Type B pancreatic cell (in vitro differentiated cells): ENCODE measurements at regions not wholly inside any gene's neighbourhood (a gene's known extent, or its start where the extent isn't known, plus 50 kb on each side); places are given as distances from the start of the nearest gene placed in this dataset.

ENCODE experiments used
- DNase-seq: peaks from one replicate; pipeline ENCODE4 v3.0.0; 2021; ENCODE audit warnings: mixed read lengths; ENCODE audit not compliant: unreplicated experiment; ENCODE audit errors: extremely low spot score
- H3K27ac Mint-ChIP-seq: 2 replicates; pipeline ENCODE4 v1.8.0; 2021; ENCODE audit warnings: mild to moderate bottlenecking, mixed read lengths
- H3K27me3 Mint-ChIP-seq: 2 replicates; pipeline ENCODE4 v1.8.0; 2021; ENCODE audit warnings: mixed read lengths
- H3K36me3 Mint-ChIP-seq: 2 replicates; pipeline ENCODE4 v1.8.0; 2021; ENCODE audit warnings: mixed read lengths
- H3K4me1 Mint-ChIP-seq: one replicate; pipeline ENCODE4 v1.8.0; 2021; ENCODE audit warnings: mixed read lengths; ENCODE audit not compliant: unreplicated experiment
- H3K4me3 Mint-ChIP-seq: 2 replicates; pipeline ENCODE4 v1.8.0; 2021; ENCODE audit warnings: mild to moderate bottlenecking, mixed read lengths
- H3K9me3 Mint-ChIP-seq: 2 replicates; pipeline ENCODE4 v1.8.0; 2021; ENCODE audit warnings: mixed read lengths
- TF ChIP-seq, protein P1 (sequence below): fragments of 200-600 bp; sonication (generic); conservative IDR thresholded peaks from 2 replicates; pipeline ENCODE4 v1.5.0; 2021; ENCODE audit warnings: antibody characterized with exemption, mild to moderate bottlenecking

DNA sequence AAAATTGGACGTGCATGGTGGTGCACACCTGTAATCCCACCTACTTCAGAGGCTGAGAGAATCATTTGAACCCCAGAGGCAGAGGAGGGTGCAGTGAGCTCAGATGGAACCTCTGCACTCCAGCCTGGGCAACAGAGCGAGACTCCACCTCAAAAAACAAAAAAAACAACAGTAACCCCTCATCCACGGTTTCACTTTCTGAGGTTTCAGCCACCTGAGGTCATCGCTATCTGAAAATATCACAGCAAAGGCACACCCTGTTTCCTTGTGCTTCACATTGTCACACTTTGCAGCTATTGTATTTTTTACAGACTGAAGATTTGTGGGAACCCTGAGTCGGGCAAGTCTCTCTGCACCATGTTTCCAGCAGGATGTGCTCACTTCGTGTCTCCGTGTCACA is 54.1 kb upstream of the FOXQ1 start:
- TF ChIP-seq, protein P1, sequence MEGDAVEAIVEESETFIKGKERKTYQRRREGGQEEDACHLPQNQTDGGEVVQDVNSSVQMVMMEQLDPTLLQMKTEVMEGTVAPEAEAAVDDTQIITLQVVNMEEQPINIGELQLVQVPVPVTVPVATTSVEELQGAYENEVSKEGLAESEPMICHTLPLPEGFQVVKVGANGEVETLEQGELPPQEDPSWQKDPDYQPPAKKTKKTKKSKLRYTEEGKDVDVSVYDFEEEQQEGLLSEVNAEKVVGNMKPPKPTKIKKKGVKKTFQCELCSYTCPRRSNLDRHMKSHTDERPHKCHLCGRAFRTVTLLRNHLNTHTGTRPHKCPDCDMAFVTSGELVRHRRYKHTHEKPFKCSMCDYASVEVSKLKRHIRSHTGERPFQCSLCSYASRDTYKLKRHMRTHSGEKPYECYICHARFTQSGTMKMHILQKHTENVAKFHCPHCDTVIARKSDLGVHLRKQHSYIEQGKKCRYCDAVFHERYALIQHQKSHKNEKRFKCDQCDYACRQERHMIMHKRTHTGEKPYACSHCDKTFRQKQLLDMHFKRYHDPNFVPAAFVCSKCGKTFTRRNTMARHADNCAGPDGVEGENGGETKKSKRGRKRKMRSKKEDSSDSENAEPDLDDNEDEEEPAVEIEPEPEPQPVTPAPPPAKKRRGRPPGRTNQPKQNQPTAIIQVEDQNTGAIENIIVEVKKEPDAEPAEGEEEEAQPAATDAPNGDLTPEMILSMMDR = no peak
- H3K27ac Mint-ChIP-seq = no peak overlapping the region
- H3K4me1 Mint-ChIP-seq = no peaks in the 10 kb centered on the region
- no peaks in the 10 kb centered on the region for H3K9me3 Mint-ChIP-seq
- peaks cover 14% of the 10 kb centered on the region for H3K27me3 Mint-ChIP-seq
- DNase-seq = no peak
- H3K4me3 Mint-ChIP-seq = no peak overlapping the region
- H3K36me3 Mint-ChIP-seq = no peaks in the 10 kb centered on the region

DNA sequence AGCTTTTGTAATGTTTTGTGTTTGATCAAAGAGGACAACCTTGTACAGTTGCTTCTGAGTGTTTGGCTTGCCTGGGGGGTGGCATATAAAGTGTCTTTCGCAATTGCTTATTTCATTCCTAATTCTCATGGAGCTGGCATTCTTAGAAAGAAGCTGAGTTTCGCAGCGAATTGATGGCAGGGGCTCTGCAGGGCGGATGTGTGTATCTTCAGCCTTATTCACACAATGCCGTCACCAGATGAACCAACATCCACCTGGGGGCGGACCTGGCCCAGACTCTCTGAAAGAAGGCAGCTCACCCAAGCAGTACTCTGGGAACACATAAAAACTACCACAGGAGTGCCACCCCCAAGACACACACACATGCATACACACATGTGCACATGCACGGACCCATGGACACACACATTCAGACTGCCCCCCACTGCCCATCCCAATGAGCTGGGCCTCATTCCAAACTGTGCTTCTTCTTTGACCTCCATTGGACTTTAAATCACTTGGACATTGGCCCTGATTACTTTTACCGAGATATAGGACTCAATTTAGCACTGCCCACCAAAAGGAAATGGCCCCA is 55.4 kb upstream of the FOXQ1 start:
- TF ChIP-seq, protein P1 = no peak
- Mint-ChIP-seq H3K9me3 (no peaks in the 10 kb centered on the region), H3K27ac (no peak overlapping the region), H3K27me3 (peaks cover 17% of the 10 kb centered on the region), H3K4me1 (no peaks in the 10 kb centered on the region), H3K36me3 (no peaks in the 10 kb centered on the region), H3K4me3 (no peak overlapping the region)
- no peak for DNase-seq

DNA sequence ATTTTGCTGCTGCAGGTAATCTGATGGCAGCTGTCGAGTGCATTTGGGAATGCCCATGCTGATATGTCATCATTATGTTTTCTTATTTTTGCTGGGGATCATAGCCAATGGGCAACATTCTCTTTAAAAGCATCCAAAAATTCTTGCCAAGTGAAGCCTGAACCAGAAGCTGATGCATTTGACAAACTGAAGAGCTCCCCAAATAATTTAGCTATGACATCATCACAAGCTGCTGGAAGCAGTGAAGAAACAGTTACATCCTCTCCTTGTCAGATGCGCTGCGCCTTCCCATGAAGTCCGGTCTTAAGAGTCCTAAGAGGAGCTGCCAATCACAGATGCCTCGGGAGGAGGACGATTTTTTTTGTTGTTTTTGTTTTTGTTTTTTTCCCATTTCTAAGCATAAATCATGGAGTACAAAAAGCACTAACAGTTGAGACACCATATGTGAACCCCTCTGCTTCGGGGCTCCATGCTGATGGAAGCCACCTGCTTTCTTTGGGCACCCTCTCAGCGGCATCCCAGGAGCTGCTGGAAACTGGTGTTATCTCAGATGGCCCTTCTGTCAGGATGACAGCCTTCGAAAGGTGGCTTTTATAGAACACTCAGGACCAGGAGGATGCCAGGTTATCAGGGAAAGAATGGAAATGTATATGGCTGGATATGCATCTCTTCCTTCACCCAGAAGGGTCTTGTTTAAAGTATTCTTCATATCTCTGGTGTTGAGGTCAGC is 56.1 kb upstream of the FOXQ1 start:
- TF ChIP-seq, protein P1 = no peak
- Mint-ChIP-seq H3K4me1 (no peaks in the 10 kb centered on the region), H3K4me3 (no peak overlapping the region), H3K9me3 (no peaks in the 10 kb centered on the region), H3K36me3 (no peaks in the 10 kb centered on the region), H3K27ac (no peak overlapping the region), H3K27me3 (peaks cover 18% of the 10 kb centered on the region)
- DNase-seq = no peak

DNA sequence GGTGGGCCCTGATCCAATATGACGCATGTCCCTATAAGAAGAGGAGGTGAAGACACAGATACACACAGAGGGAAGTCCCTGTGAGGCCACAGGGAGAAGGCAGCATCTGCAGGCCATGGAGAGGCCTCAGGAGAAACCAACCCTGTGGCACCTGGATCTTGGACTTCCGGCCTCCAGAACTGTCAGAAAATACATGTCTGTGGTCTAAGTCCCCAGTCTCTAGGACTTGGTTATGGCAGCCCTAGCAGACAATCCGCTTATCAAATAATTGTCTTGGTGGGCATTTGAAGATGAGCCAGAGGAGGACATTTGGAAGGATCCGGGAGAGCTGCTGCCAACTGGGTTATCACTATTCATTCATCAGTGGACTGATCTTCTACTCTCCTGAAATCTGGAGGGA is 57.6 kb upstream of the FOXQ1 start:
- H3K4me3 Mint-ChIP-seq = no peak overlapping the region
- DNase-seq = no peak
- no peaks in the 10 kb centered on the region for H3K4me1 Mint-ChIP-seq
- no peaks in the 10 kb centered on the region for H3K9me3 Mint-ChIP-seq
- no peaks in the 10 kb centered on the region for H3K36me3 Mint-ChIP-seq
- H3K27me3 Mint-ChIP-seq = peaks cover 15% of the 10 kb centered on the region
- TF ChIP-seq, protein P1 = no peak
- no peak overlapping the region for H3K27ac Mint-ChIP-seq

DNA sequence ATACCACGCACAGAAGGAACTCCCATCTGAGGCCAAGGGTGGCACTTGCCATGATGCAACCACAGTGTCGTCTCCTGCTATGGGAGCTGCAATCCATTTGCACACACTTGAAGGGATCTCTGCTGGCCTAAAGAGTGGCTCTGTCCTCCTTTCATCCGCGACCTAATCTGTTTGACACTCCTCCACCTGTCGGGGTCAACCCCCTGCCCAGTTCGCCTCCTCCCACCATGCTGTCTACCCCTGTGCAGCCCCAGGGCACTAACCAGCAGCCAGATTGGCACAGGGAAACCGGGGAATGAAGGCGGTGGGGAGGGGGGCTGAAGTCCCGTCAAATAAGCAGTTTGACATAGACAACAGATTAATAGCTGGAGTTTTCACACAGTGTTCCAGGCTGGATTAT is 58.1 kb upstream of the FOXQ1 start:
- no peaks in the 10 kb centered on the region for H3K4me1 Mint-ChIP-seq
- DNase-seq = no peak
- H3K36me3 Mint-ChIP-seq = no peaks in the 10 kb centered on the region
- TF ChIP-seq, protein P1 = no peak
- no peak overlapping the region for H3K4me3 Mint-ChIP-seq
- no peak overlapping the region for H3K27ac Mint-ChIP-seq
- H3K27me3 Mint-ChIP-seq = peaks cover 13% of the 10 kb centered on the region
- no peaks in the 10 kb centered on the region for H3K9me3 Mint-ChIP-seq
